ENCODE measurements at regions not wholly inside any gene's neighbourhood (a gene's known extent, or its start where the extent isn't known, plus 50 kb on each side); places are given as distances from the start of the nearest gene placed in this dataset.

DNA sequence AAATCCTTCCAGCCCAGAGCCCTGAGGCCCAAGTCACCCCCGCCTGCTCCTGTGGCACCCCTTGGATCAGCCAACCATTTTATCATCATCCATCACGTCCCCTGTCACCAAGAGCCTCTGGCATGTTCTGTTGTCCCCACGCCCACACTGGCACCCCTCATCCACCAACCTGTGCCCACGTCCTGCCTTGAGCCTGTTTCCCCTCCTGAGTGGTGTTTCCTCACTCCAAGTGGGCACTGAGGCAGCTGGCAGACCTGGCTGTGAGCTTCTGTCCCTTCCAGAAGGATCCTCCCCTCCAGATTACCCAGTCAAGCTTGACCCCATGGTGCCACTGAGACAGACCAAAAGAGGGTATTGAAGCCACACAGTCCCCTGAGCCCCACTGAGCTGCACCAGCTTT is 71.4 kb upstream of the ANTXRL start:
- TF ChIP-seq CTCF (IDR thresholded peaks at IDR 0.05; ENCODE audit: low read depth, low read length) (no peak), EZH2phosphoT487 (IDR thresholded peaks at IDR 0.05; ENCODE audit: low read depth) (no peak)
- Histone ChIP-seq H3K27ac (ENCODE audit: low read length) (no peak overlapping the region), H3K4me2 (ENCODE audit: low read length) (no peak overlapping the region), H4K20me1 (ENCODE audit: insufficient read depth, low read length) (no peaks in the 10 kb centered on the region), H3K4me3 (ENCODE audit: low read length) (no peak overlapping the region), H3K79me2 (ENCODE audit: low read length) (no peaks in the 10 kb centered on the region), H3K27me3 (ENCODE audit: low read depth, low read length) (no peaks in the 10 kb centered on the region), H3K36me3 (replicated peaks; ENCODE audit: low read depth, low read length) (no peaks in the 10 kb centered on the region), H3K9ac (ENCODE audit: low read length) (no peak overlapping the region), H2AFZ (ENCODE audit: low read depth, low read length) (no peak overlapping the region), H3K9me3 (ENCODE audit: insufficient read depth, low read length) (no peaks in the 10 kb centered on the region), H3K4me1 (ENCODE audit: low read length) (no peaks in the 10 kb centered on the region)

GRCh38 chr10:46216003-46216634 is 70.7 kb upstream of the ANTXRL start:
- Histone ChIP-seq H3K4me1 (ENCODE audit: low read length) (no peaks in the 10 kb centered on the region), H3K27ac (ENCODE audit: low read length) (no peak overlapping the region), H3K79me2 (ENCODE audit: low read length) (no peaks in the 10 kb centered on the region), H3K27me3 (ENCODE audit: low read depth, low read length) (no peaks in the 10 kb centered on the region), H3K9me3 (ENCODE audit: insufficient read depth, low read length) (no peaks in the 10 kb centered on the region), H3K4me2 (ENCODE audit: low read length) (no peak overlapping the region), H3K4me3 (ENCODE audit: low read length) (no peak overlapping the region), H3K36me3 (replicated peaks; ENCODE audit: low read depth, low read length) (no peaks in the 10 kb centered on the region), H4K20me1 (ENCODE audit: insufficient read depth, low read length) (no peaks in the 10 kb centered on the region), H2AFZ (ENCODE audit: low read depth, low read length) (no peak overlapping the region), H3K9ac (ENCODE audit: low read length) (no peak overlapping the region)
- no peak for TF ChIP-seq EZH2phosphoT487 (IDR thresholded peaks at IDR 0.05; ENCODE audit: low read depth)

DNA sequence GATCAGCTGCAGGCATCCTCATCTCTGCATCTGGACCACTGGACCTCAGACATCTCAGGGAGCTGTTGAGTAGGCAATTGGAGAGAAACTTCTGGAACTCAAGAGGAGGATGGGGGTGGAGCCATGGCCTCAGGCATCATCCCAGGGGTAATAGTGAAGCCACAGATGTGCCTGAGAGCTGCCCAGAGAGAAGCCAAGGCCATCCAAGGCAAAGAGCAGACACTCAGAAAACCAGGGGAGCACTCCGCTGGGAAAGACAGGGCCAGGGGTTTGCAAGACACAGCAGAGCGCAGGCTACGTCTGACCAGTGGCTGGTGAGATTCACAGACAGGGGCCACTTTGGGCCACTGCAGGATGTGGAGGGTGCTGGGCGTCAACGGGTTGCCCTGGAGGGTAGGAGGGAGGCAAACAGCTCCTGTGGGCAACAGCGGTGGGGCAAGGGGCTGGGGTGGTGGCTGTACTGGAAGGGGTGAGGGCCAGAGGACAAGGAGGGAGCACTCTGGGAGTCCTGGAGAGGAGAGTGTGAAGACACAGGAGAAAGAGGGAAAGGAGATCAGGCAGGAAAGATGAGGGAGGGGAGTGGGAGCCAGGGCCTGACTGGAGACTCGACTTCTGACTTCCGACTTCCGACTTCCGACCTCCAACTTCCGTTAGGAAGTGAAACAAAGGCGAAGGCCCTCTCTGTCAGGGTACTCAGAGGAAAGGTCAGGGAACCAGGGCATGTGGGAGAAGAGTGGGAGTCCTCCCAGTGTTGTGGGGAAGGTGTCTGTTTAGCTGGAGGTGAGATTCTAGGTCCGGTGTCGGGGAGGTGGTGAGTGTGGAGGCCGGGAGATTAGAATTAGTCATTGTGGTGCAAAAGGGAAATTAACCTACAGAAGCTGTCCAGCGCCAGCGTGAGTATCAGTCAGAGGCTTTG is 69.7 kb upstream of the ANTXRL start:
- Histone ChIP-seq H3K4me2 (ENCODE audit: low read length) (no peak overlapping the region), H2AFZ (ENCODE audit: low read depth, low read length) (no peak overlapping the region), H3K27ac (ENCODE audit: low read length) (no peak overlapping the region), H3K36me3 (replicated peaks; ENCODE audit: low read depth, low read length) (no peaks in the 10 kb centered on the region), H3K27me3 (ENCODE audit: low read depth, low read length) (no peaks in the 10 kb centered on the region), H3K4me1 (ENCODE audit: low read length) (no peaks in the 10 kb centered on the region), H3K79me2 (ENCODE audit: low read length) (no peaks in the 10 kb centered on the region), H3K9me3 (ENCODE audit: insufficient read depth, low read length) (no peaks in the 10 kb centered on the region), H3K4me3 (ENCODE audit: low read length) (no peak overlapping the region), H3K9ac (ENCODE audit: low read length) (no peak overlapping the region), H4K20me1 (ENCODE audit: insufficient read depth, low read length) (no peaks in the 10 kb centered on the region)
- TF ChIP-seq EZH2phosphoT487 (IDR thresholded peaks at IDR 0.05; ENCODE audit: low read depth) (no peak), CTCF (IDR thresholded peaks at IDR 0.05; ENCODE audit: low read depth, low read length) (no peak)

DNA sequence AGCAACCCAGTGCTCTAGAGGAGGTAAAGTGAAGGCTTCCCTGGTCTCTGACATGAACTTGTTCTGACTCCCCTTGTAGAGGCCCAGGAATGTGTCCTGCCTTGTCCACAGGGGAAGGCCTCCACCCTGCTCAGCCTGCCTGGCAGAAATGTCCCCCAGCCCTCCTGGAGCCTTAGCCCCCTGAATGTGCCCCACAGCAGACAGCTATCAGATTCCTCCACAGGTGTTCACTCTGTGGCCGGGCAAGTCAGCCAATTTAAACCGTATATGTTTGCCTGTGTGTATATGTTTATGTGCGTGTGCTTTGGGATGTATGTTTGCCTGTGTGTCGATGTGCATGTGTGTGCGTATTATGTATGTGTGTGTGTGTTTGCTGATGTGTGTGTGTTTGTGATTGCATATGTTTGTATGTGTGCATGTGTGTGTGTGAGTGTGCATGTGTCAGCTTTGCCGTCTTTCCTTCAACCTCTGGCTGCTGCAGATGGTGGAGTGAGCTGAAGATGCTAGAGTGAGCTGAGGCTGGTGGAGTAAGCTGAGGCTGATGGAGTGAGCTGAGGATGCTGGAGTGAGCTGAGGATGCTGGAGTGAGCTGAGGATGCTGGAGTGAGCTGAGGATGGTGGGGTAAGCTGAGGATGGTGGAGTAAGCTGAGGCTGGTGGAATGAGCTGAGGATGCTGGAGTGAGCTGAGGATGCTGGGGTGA is 68.9 kb upstream of the ANTXRL start:
- Histone ChIP-seq H2AFZ (ENCODE audit: low read depth, low read length) (no peak overlapping the region), H3K4me1 (ENCODE audit: low read length) (no peaks in the 10 kb centered on the region), H3K4me3 (ENCODE audit: low read length) (no peak overlapping the region)

More for the DNA sequence above, 68.9 kb upstream of the ANTXRL start:
- Histone ChIP-seq H3K36me3 (replicated peaks; ENCODE audit: low read depth, low read length) (no peaks in the 10 kb centered on the region), H4K20me1 (ENCODE audit: insufficient read depth, low read length) (no peaks in the 10 kb centered on the region), H3K9ac (ENCODE audit: low read length) (no peak overlapping the region), H3K79me2 (ENCODE audit: low read length) (no peaks in the 10 kb centered on the region), H3K27me3 (ENCODE audit: low read depth, low read length) (no peaks in the 10 kb centered on the region), H3K9me3 (ENCODE audit: insufficient read depth, low read length) (no peaks in the 10 kb centered on the region), H3K4me2 (ENCODE audit: low read length) (no peak overlapping the region), H3K27ac (ENCODE audit: low read length) (no peak overlapping the region)
- TF ChIP-seq CTCF (IDR thresholded peaks at IDR 0.05; ENCODE audit: low read depth, low read length), result no peak
